Right renal pelvis (tissue), 4 donors: ENCODE measurements at regions not wholly inside any gene's neighbourhood (a gene's known extent, or its start where the extent isn't known, plus 50 kb on each side); places are given as distances from the start of the nearest gene placed in this dataset.

Experiments used
- DNase-seq, 4 donors: peaks; one replicate each; pipeline ENCODE4 v3.0.0-alpha.2; 2013; ENCODE audit warnings: low read depth in 4 of 4, low spot score in 3 of 4, missing footprints in 1 of 4

DNA sequence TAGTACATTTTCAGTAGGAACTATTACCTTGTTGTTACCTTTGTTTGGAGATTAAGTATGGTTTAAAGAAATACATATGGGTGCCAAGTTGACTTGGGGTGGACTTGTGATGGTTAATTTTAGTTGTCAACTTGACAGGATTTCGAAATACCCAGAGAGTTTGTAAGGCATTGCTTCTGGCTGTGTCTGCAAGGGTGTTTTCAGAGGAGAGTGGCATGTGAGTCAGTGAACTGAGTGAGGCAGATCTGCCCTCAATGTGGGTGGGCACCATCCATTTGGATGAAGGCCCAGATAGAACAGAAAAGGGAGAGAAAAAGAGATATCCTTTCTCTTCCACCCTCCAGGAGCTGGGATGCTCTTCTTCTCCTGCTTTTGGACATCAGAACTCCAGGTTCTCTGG lies 315.5 kb downstream of the GPATCH2 start:
- DNase-seq: no peak

DNA sequence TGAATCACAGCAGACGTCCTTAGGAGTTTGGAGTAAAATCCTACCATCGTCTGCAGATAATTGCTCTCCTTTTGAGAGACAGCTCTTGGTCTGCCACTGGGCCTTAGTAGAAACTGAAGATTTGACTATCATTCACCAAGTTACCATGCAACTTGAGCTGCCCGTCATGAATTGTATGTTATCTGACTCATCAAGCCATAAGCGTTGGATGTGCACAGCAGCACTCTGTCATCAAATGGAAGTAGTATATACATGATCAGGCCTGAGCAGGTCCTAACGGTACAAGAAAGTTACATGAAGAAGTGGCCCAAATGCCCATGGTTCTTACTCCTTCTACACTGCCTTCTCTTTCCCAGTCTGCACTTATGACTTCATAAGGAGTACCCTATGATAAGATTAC lies 317.8 kb downstream of the GPATCH2 start:
- DNase-seq: no peak

DNA sequence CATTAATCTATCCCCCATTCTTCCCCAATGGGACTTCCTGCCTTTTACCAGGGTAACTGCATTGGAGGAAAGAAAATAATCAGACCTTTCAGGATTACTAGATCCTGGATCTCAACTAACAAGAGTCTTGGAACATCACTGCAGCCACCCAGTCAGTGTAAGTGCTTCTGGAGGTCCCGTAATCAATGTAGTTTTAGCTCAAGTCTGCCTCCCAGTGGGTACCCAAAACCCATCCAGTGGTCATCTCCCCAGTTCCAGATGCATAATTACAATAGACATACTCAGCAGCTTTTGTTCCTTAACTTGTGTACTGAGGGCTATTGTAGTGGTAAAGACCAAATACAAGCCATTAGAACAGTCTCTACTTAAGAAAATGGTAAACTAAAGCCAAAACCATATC lies 319.1 kb downstream of the GPATCH2 start:
- no peak for DNase-seq

DNA sequence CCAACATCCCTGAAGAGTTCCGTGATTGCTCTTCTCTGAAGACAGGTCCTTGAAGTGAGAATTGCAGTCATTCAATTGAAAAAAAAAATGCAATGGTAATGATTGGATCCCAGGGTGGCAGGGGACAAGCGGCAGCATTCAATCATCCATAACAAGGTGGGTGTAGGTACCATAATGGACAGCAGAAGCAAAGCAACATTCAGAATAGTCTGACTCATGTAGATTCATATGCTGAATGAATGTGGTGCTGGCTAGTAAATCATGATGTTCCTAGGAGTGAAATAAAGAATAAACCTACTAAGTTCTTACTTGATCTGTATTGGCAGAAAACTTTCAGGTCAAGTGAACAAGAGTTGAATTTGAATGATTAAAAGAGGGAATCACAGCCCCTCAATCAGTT lies 319.6 kb downstream of the GPATCH2 start:
- no peak for DNase-seq

DNA sequence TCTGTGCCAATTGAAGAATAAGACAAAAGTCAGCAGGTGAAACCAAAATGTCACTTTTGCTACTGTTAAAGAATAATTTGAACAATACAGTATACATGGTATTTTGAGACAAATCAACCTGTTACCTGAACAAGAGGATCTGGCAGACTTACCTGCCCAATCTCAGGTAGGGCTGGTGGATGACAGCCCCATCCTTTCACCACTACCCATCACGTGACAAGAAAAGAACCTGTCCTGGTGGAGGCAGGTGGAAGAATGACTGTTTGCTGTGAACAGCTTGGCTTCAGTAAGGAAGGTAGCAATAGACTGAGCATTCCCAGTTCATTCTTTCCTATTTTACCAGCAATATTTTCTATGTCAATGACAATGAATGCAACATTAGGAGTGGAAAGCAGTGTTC lies 349.6 kb downstream of the GPATCH2 start:
- DNase-seq: no peak

DNA sequence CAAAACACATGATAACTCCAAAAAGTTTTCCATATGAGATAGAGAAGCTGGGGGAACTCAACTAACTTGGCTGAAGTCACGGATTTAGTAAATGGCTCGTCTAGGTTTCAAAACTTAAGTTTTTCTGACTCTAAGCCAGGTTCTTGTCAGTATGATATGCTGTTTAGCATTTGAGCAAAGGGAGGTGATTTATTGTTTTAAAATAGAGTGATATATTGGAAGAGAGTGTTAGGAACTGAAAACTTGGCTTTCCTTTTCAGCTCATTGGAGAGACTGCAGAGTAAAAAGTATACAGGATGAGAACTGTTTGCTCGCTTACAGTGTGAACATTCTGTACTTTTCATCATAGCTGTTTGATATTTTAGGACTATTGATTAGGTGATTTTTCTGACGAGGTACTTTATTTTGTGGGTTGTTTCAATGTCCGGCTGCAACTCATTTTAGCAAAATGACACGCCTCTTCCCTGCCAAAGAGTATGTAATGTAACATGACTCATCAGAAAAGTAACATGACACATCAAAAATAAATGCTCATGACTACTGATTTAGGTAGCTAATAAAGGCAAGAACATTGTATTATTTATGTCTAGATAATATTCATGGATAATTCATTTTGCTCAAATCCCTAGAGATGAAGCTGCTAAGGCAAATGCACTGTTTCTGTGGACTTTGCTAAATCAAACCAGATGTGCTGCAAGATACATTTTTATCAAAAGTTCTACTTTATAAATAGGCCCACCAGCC lies 355.1 kb downstream of the GPATCH2 start:
- DNase-seq: no peak

DNA sequence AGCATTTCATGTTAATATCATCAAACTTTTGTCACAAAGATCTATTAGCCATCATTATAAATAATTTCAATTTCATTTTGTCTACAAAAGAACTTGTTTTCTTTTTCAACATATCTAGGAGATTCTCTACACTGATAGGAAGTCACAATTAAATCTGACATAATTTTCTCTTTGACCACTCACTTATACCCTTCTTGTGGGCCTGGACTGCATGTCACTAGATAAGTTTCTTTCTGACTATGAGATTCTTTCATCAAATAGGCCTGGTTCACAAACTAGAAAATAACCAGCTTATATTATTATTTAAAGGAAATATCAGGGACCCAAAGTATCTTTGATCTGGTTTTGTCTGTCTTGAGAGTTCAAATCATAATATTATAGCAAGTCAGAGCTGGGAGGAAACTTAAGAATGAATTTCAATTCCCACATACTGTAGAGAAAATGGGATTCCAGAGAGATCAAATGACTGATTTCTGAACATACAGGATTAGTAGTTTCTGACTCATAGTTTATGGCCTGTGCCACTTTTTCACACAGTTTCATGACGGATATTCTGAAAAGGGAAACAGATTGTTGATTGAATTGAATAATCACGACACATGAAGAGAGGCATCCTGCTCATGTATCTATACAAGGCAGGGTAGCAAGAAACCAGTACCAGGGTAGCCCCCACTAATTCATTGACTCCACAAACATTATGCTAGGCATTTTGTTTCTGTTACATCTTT lies 355.8 kb downstream of the GPATCH2 start:
- DNase-seq: no peak

DNA sequence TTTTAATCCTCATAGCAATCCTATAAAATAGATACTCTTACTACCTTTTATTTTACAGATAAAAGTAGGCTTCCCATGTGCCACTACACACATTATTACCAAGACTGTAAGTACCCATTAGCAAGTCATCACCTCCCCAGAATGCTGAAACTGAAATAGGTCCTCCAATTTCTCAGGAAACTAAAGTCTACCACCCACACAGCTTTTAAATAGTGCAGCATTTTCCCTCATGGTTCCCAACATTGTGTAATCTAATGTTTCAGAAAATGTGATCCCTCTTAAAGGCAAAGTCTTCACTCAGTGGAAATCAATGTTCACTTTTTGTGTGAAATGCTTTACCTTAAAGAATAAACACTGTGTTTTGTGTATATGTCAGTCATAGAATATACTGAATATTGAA lies 356.5 kb downstream of the GPATCH2 start:
- DNase-seq: no peak

DNA sequence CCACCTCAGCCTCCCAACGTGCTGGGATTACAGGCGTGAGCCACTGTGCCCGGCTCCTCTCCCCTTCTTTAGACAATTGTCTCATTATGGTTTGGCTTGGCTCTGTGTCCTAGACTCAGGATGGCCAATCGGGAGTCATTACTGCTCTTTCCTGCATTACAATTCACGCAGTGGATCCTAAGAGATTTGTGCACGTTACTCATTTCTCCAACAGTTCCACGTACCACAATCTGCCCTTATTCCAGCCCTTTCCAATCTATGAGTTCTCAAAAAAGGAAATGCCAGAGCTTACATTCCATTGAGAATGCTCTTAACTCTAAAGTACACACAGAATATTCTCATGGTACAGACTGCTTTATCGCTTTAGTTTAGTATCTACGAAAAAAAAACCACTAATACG lies 357.0 kb downstream of the GPATCH2 start:
- DNase-seq: no peak

DNA sequence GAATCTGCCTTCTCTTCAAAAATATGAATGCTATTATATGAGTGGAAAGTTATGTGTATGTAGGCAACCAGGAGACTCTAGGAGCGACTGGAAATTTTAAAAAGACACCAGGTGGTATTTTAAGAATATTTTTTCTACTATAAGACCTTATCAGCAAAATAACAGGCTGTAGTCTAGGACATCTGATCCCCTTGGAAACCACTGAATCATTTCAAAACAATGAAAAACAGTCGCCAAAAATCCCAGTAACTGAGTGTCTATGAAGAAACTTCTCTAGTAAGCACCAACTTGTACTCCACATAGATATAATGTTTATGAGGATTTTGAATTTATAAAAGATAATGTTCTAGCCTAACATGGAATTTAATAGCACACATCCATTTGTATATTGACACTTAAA lies 358.5 kb downstream of the GPATCH2 start:
- no peak for DNase-seq

DNA sequence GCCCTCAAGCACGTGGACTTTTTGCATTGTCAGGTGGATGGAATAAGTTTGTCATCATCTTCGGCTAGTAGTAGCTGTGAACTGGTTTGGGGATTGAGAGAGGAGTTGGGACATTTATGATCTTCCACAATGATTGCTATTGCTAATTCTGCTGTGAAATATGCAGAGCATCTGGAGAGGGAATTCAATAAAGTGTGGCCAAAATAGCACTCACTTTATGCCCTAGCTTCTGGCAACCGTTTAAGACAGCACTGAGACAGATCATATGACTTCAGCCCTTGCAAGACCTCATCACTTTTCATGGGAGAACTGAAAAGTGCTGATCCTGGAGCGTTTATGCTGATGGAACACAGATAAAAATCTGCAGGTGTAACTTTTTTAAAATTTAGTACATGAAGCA lies 360.8 kb downstream of the GPATCH2 start:
- no peak for DNase-seq

DNA sequence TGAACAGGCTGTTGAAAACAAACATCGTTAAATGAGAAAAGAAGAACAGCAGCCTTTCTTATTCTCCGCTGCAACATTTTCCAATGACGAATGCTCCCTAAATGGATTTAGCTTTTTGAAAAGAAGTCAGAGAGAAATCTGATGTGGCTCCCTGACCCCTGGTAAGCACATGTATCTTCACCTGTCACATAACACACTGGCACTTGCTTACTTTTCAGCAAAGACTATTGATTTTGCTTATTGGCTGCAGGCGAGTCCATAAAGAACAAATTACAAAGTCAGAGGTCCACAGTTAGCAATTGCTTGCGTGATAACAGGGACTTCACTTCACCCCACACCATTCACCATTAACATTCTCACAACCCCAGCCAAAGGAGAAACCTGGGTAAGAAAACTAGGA lies 362.8 kb downstream of the GPATCH2 start:
- no peak for DNase-seq

DNA sequence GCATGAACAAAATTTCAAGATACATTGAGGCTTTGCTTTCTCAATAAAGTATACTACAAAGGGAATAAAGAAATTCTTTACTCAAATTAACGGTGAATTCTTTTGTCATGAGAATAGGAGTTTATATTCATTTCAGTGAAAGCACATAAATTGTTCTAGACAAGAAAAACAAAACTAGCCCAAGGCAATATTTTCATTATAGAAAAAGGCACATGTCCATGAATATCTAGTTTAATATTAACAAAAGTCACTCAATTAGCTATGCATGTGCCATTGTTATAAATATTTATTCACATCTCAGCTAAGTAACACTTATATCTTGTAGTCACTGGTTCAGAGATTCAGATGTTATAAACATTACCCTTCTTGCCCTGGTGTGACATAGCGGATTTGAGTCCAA lies 369.3 kb downstream of the GPATCH2 start:
- no peak for DNase-seq

DNA sequence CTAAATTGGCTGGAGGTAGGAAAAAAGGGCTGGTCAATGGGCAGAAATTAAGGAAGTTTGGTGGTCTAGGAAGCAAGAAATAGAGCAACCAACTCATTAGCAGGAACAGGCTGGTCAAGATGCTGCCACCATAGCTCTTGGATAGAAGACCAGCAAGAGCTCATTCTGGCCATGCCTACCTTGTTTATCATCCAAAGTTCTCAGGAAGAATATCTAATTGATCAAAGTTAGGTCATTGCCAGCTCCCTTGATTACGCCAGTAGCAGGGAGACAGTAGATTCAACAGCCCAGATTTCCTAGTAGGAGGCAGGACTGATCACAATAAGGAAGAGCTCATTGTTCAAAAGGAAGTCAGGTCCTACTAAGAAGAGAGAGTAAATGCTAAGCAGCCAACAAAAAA lies 370.2 kb downstream of the GPATCH2 start:
- no peak for DNase-seq

DNA sequence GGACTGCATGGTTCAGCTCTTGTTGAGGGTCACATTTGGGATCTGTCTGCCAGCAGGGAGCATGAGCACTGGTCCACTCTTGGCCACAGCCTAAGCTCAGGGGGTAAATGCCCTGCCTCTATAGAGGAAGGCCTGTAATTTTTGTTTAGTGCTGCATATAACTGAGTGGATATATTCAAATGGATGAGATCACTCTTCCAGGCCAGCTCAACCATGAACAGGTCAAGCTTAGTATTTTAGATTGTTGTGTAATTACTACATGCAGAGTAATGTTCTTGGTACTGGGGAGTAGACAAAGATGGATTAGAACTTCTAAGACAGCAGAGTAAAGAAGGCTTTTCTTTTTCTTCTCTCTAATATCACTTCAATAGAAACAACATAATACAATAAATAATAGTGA lies 376.9 kb downstream of the GPATCH2 start:
- DNase-seq: no peak

DNA sequence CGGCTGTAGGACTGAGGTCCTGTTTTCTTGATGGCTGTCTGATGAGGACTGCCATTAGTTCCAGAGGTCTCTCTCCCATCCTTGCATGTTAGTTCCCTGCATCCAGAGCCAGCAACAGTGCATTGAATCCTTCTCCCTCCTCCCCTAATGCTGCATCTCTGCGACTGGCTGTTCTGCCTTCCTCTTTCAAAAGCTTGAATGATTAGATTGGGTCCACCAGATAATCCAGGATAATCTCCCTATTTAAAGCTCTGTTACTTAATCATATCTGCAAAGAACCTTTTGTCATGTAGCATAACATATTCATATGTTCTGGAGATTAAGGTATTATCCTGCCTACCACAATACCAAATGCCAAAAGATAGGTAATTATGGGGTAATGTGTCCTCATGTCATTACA lies 377.5 kb downstream of the GPATCH2 start:
- DNase-seq: no peak

DNA sequence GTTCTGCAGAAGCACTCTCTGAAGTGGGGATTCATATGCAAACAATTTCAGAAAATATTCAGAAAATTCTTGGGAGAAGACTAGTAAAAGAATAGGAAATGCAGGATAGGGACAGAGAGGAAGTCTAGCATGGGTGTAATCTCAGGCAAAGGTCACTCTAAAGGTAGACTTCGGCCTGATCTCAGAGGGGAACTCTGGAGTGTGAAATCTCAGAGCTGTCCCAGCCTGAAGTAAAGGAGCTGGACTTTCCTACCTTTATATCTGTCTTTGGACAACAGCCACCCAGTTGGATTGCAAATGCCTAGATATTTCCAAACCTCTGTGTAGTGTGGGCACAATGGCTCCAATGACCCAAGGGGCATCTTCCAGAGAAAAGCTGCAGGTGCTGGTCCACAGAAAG lies 379.8 kb downstream of the GPATCH2 start:
- no peak for DNase-seq

DNA sequence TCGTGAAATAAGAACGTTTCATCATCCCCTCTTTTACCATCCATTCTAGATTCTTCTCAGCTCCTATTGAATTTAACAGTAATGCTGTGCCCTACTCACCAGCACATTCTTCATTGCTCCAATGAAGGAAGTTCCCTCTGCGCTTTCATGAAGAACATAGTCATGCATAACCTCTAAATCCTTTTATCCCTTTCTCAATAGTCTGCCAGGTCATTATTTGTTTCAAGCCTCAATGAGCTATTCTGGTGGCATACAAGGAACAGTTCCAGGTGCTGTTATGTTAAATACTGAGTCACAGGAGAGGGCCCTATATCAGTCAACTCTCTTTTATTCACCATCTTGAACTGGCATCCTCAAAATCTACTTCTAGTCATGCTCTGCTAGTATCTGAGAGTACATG lies 381.0 kb downstream of the GPATCH2 start:
- DNase-seq: no peak

DNA sequence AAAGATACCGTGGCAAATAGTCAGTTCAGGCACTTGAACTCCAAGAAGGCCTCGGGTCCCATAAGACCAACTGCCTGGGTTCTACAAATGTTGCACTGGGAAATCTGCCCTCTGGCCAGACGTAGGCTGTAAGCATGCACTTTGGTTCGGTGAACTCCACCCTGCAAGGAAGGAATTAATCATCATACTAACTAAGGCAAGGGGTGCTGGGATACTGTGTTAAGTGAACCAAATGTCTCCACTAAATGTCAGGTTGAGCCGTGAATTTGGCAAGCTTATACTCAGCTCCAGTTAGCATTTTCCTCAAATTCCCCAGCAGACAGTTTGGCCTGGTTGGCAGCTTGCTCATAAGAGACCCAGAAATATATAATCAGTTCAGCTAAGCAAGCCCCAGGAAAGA lies 385.9 kb downstream of the GPATCH2 start:
- no peak for DNase-seq

DNA sequence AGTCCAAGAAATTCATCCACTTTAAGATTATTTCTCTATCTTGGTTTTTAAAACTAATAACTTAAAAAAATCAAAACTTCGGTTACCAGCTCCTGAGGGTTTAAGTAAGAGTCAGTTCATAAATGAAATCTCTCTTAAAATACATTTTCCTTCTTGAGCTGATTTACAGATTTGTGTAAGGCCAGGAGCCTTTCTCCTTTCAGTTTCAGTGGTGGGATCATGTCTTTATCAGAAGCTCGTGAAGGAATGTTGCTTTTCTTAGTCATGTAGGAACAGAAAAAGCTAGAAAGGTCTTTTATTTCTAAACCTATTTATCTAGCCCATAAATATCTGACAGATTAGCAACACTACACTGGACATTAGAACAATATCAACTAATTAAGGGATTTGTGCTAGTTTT lies 390.2 kb downstream of the GPATCH2 start:
- DNase-seq: no peak

DNA sequence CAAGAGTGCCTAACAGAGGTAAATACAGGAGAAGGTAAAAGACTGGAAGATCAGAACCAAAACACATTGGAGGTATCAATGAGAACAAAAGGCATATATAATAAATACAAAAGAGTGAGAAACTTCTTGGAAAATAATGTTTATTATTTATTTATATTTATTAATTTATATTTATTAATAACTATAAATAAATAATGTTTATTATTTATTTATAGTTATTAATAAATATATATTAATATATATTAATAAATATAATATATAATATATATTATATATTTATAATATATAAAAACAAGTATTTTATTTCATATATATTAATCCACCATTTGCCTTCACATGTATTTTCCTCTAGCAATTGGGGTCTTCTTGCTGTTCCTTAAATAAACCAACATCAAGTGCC lies 391.9 kb downstream of the GPATCH2 start:
- no peak for DNase-seq

DNA sequence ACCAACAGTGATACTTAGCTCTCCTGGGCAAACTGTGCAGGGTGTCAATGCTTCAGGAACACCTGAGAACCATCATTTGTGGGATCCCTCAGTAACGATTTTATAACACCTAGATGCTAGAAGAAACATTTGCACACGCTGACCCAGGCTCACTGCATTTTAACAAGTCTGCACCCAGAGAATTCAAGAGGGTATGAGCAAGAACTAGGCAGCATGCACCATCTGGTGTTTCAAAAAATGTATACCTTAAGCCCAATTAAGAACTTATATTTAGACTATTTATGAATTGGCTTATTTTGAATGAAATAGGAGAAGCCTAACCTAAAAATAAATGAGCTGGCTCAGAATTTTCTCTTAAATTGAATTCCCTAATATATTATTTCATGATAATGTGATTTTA lies 400.5 kb downstream of the GPATCH2 start:
- DNase-seq: no peak

DNA sequence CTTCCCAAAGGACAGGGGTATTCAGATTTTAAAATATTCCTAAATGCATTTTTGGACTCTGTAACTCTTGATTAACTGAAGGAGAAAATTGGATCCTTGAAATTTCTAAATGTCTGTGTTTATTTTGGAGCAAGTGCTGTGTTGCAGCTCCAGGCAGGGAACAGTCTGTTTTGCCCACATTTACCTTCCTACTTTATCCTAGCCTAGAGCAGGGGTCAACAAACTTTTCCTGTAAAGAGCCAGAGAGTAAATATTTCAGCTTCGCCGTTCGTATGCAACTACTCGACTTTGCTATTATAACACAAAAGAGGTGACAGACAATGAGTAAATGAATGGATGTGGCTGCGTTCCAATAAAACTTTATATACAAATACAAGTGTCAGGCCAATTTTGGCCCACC lies 402.2 kb downstream of the GPATCH2 start:
- no peak for DNase-seq
